K562 (cell line): ENCODE measurements at regions not wholly inside any gene's neighbourhood (a gene's known extent, or its start where the extent isn't known, plus 50 kb on each side); places are given as distances from the start of the nearest gene placed in this dataset.

Experiments used
- ATAC-seq: fragments of 200-7000 bp; cut with Tn5 transposase; 3 replicates; pipeline ENCODE4 v1.9.1; 2020; ENCODE audit warnings: moderate library complexity
- BruUV-seq: library from RNA; stranded (reverse); fragments of 400-500 nt; replicated peaks from 2 replicates; lab custom pipeline; 2021; lab: Mats Ljungman, UMichigan
- CTCF ChIA-PET: fragments of 300-600 bp; formaldehyde crosslinking; extraction: SDS; loops from one replicate; lab custom pipeline; 2021; ENCODE audit warnings: low intra/inter-chr PET ratio; lab: Yijun Ruan, JAX
- POLR2A ChIA-PET: fragments of 300-600, 350-650 bp; sonication (Branson Sonifier 250); formaldehyde crosslinking; extraction: SDS; loops from one replicate; lab custom pipeline; 2021; ENCODE audit warnings: antibody characterized with exemption, inconsistent platforms; lab: Yijun Ruan, JAX
- DNase-seq, 4 experiments: peaks; one replicate each; pipeline versions ENCODE4 v3.0.0 to v3.0.0-alpha.2; 2011 to 2018; ENCODE audit warnings: low spot score in 3 of 4, mixed read lengths in 3 of 4; ENCODE audit errors: extremely low read depth in 1 of 4
- FAIRE-seq: peaks from 2 replicates; lab custom pipeline; 2011; peaks lifted over from hg19 to GRCh38; lab: Jason Lieb, UNC
- H2AFZ ChIP-seq: 2 replicates; pipeline ENCODE4 v1.6.0; 2011; ENCODE audit warnings: low read depth, low read length, control low read depth, inconsistent platforms
- H3K27ac ChIP-seq: fragments of 200-600 bp; 3 replicates; pipeline ENCODE4 v1.8.0; 2011; ENCODE audit warnings: low read depth, mild to moderate bottlenecking, control low read depth, inconsistent platforms, low read length, moderate library complexity, mixed read lengths; ENCODE audit errors: extremely low read depth
- H3K27me3 ChIP-seq, 2 experiments: fragments of 300-600 bp in 1 of 2; 2 replicates in 1 of 2; 3 replicates in 1 of 2; pipeline versions ENCODE4 v1.6.0 to v1.8.0; 2011; ENCODE audit warnings: inconsistent platforms in 2 of 2, low read length in 2 of 2, mild to moderate bottlenecking in 1 of 2, mixed read lengths in 1 of 2, moderate library complexity in 1 of 2; ENCODE audit not compliant: control insufficient read depth in 2 of 2, insufficient read depth in 2 of 2
- H3K36me3 ChIP-seq: fragments of 300-600 bp; 3 replicates; pipeline ENCODE4 v1.8.0; 2011; ENCODE audit warnings: mild to moderate bottlenecking, low read length, inconsistent platforms; ENCODE audit not compliant: control insufficient read depth, insufficient read depth
- H3K4me1 ChIP-seq, 2 experiments: fragments of 200-600 bp in 1 of 2; replicated peaks in 1 of 2; 2 replicates in 1 of 2; 3 replicates in 1 of 2; pipeline versions ENCODE4 v1.5.1 to v1.8.0; 2011; ENCODE audit warnings: inconsistent platforms in 2 of 2, low read length in 2 of 2, mild to moderate bottlenecking in 1 of 2, mixed read lengths in 1 of 2, moderate library complexity in 1 of 2; ENCODE audit not compliant: control insufficient read depth in 2 of 2, insufficient read depth in 2 of 2
- H3K4me2 ChIP-seq: 2 replicates; pipeline ENCODE4 v1.6.1; 2011; ENCODE audit warnings: low read length, control low read depth, inconsistent platforms, mixed read lengths; ENCODE audit not compliant: insufficient read depth
- H3K4me3 ChIP-seq: fragments of 200-600 bp; sonication (generic), shearing (Covaris generic); 2 replicates; pipeline ENCODE4 v1.5.1; 2016; ENCODE audit warnings: control low read depth, inconsistent platforms
- H3K79me2 ChIP-seq: fragments of 200-600 bp; 3 replicates; pipeline ENCODE4 v1.8.0; 2011; ENCODE audit warnings: low read length, inconsistent platforms; ENCODE audit not compliant: control insufficient read depth, insufficient read depth
- H3K9ac ChIP-seq, 2 experiments: 2 replicates each; pipeline versions ENCODE4 v1.6.0 to v1.6.1; 2011; ENCODE audit warnings: low read depth in 2 of 2, low read length in 2 of 2, control low read depth in 1 of 2, inconsistent platforms in 1 of 2, mild to moderate bottlenecking in 1 of 2, mixed read lengths in 1 of 2; ENCODE audit not compliant: insufficient read depth in 1 of 2
- H3K9me1 ChIP-seq: one replicate; pipeline ENCODE4 v1.6.0; 2011; ENCODE audit warnings: inconsistent platforms, mild to moderate bottlenecking, low read length, moderate library complexity; ENCODE audit not compliant: control insufficient read depth, insufficient read depth
- H3K9me3 ChIP-seq: replicated peaks from 2 replicates; pipeline ENCODE4 v1.5.1; 2011; ENCODE audit warnings: low read depth, low read length, inconsistent platforms; ENCODE audit not compliant: control insufficient read depth, insufficient read depth
- H4K20me1 ChIP-seq: replicated peaks from 2 replicates; pipeline ENCODE4 v1.6.1; 2011; ENCODE audit warnings: low read length, inconsistent platforms, mixed read lengths; ENCODE audit not compliant: control insufficient read depth, insufficient read depth
- BMI1 ChIP-seq: fragments of 150-350 bp; IDR thresholded peaks from 2 replicates; pipeline ENCODE4 v1.6.1; 2014; ENCODE audit warnings: low read length
- CBFA2T3 ChIP-seq: fragments of 450-650 bp; IDR thresholded peaks from 2 replicates; pipeline ENCODE4 v1.6.1; 2017
- E2F3 ChIP-seq: fragments of 250-450 bp; sonication (Bioruptor Pico); IDR thresholded peaks from 2 replicates; pipeline ENCODE4 v1.4.0; 2020; ENCODE audit warnings: mild to moderate bottlenecking
- ESRRB ChIP-seq: fragments of 250-450 bp; sonication (Bioruptor Pico); IDR thresholded peaks from 2 replicates; pipeline ENCODE4 v1.5.0; 2020; ENCODE audit warnings: mild to moderate bottlenecking, moderate library complexity, borderline replicate concordance
- NCOR1 ChIP-seq: fragments of 450-650 bp; IDR thresholded peaks from 2 replicates; pipeline ENCODE4 v1.6.1; 2016; ENCODE audit warnings: mild to moderate bottlenecking, moderate library complexity
- NR2C1 ChIP-seq, 2 experiments: fragments of 450-650 bp; IDR thresholded peaks; 2 replicates each; pipeline ENCODE4 v1.6.1; 2017; ENCODE audit warnings: mild to moderate bottlenecking in 2 of 2, antibody characterized with exemption in 1 of 2, inconsistent platforms in 1 of 2, missing compliant biosample characterization in 1 of 2, missing genetic modification characterization in 1 of 2
- PPARD ChIP-seq: fragments of 250-450 bp; sonication (Bioruptor Pico); IDR thresholded peaks from 2 replicates; pipeline ENCODE4 v1.8.0; 2022; ENCODE audit warnings: inconsistent platforms, mild to moderate bottlenecking, moderate library complexity
- ZNF232 ChIP-seq: sonication (generic); formaldehyde crosslinking; IDR thresholded peaks from 2 replicates; pipeline ENCODE4 v1.8.0; 2022; ENCODE audit warnings: mild to moderate bottlenecking, missing genetic modification reagents
- ZNF274 ChIP-seq: IDR thresholded peaks from 2 replicates; pipeline ENCODE4 v1.6.1; 2011; ENCODE audit warnings: low read depth, mild to moderate bottlenecking, low read length, moderate library complexity, borderline replicate concordance
- ZNF436 ChIP-seq: fragments of 250-450, 450-650 bp; sonication (Bioruptor Pico); formaldehyde crosslinking; IDR thresholded peaks from 2 replicates; pipeline ENCODE4 v1.7.0; 2020; ENCODE audit warnings: mild to moderate bottlenecking
- WGBS: fragments of 100-300 bp; shearing (Covaris generic); methylation state at CpG from one replicate; pipeline ENCODE4 v1.1.6; 2016; ENCODE audit warnings: low coverage, mixed read lengths; ENCODE audit not compliant: insufficient coverage; ENCODE audit errors: missing lambda C conversion rate; 5-methylcytosine and 5-hydroxymethylcytosine counted together
- in situ Hi-C: fragments of 300-500 bp; cut with MboI; formaldehyde crosslinking; loops from 4 replicates; pipeline ENCODE4 v1.15.0; 2018; ENCODE audit warnings: inconsistent platforms, mixed read lengths
- intact Hi-C: fragments of 100-400 bp; cut with micrococcal nuclease; formaldehyde crosslinking; loops from 2 replicates; pipeline ENCODE4 v1.14.2; 2022
- TF ChIP-seq, protein P1 (sequence below): fragments of 250-450 bp; sonication (Bioruptor Pico); IDR thresholded peaks from 2 replicates; pipeline ENCODE4 v1.4.0; 2020

DNA sequence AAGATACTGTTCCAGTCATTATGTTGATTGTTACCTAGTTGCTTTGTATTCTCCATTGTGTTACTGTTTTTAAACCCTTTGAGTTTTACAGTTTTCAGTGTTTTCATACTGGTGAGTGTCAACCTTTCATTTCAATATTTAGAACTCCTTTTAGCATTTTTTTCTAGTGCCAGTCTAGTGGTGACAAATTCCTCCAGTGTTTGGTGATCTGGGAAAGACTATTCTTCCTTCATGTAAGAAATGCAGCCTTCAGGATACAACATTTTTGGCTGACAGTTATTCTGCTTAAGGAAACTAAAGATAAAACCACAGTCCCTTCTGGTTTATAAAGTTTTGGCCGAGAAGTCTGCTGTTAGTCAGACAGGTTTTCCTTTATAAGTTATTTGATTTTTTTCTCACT is 143.8 kb downstream of the ETAA1 start:
- H3K36me3 ChIP-seq = no peaks in the 10 kb centered on the region
- POLR2A ChIA-PET = no interaction called here
- no peaks in the 10 kb centered on the region for H3K27me3 ChIP-seq
- H4K20me1 ChIP-seq = no peaks in the 10 kb centered on the region
- no peak overlapping the region for H3K9ac ChIP-seq
- H2AFZ ChIP-seq = no peak overlapping the region
- CTCF ChIA-PET = no interaction called here
- no TSS peak for BruUV-seq
- intact Hi-C loops (no loop called here), in situ Hi-C loops (no loop called here)
- TF ChIP-seq ZNF232 (no peak), CBFA2T3 (no peak), E2F3 (no peak)
- TF ChIP-seq, protein P1, sequence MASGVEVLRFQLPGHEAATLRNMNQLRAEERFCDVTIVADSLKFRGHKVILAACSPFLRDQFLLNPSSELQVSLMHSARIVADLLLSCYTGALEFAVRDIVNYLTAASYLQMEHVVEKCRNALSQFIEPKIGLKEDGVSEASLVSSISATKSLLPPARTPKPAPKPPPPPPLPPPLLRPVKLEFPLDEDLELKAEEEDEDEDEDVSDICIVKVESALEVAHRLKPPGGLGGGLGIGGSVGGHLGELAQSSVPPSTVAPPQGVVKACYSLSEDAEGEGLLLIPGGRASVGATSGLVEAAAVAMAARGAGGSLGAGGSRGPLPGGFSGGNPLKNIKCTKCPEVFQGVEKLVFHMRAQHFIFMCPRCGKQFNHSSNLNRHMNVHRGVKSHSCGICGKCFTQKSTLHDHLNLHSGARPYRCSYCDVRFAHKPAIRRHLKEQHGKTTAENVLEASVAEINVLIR (CRISPR knock-in tag) = no peak
- DNase-seq (no peak), FAIRE-seq (no peak), ATAC-seq (no peak)
- H3K4me1 ChIP-seq = no peaks in the 10 kb centered on the region
- H3K9me1 ChIP-seq = no peaks in the 10 kb centered on the region
- no peak overlapping the region for H3K4me2 ChIP-seq
- no peaks in the 10 kb centered on the region for H3K9me3 ChIP-seq
- H3K4me3 ChIP-seq = no peak overlapping the region
- 0% methylated on average over 1 of the region's 1 CpG for WGBS
- H3K79me2 ChIP-seq = no peaks in the 10 kb centered on the region
- H3K27ac ChIP-seq = no peak overlapping the region

DNA sequence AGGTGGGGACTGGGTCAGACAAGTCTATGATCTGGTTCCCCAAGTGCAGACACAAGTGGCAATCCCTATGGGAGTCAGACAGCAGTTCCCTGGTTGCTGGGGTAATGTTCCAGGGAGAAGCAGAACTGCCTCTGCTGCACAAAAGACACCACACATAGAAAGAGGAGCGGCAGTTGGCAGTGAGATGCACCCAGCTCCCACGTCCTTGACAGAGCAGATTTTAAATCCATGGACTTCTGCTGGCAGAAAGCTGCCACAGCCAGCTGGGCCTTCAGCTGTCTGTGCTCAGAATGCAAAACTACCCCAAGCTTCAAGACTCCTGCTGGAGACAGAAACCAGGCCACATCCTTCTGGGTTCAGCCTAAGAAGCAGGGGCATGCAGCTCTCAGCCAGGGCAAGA is 147.2 kb downstream of the ETAA1 start:
- Histone ChIP-seq H3K27ac (no peak overlapping the region), H4K20me1 (no peaks in the 10 kb centered on the region), H3K4me2 (no peak overlapping the region), H3K79me2 (no peaks in the 10 kb centered on the region), H2AFZ (no peak overlapping the region), H3K9ac (no peak overlapping the region), H3K9me3 (no peaks in the 10 kb centered on the region), H3K9me1 (no peaks in the 10 kb centered on the region), H3K36me3 (no peaks in the 10 kb centered on the region), H3K4me1 (no peaks in the 10 kb centered on the region), H3K27me3 (no peaks in the 10 kb centered on the region), H3K4me3 (no peak overlapping the region)
- in situ Hi-C loops (no loop called here), intact Hi-C loops (no loop called here)
- ChIA-PET POLR2A (no interaction called here), CTCF (no interaction called here)
- no peak for DNase-seq
- no TSS peak for BruUV-seq
- no peak for FAIRE-seq
- no peak for ATAC-seq
- WGBS = 0% methylated on average over 2 of the region's 2 CpGs
- no peak for TF ChIP-seq PPARD (CRISPR knock-in tag)
- no peak for TF ChIP-seq ZNF436
- TF ChIP-seq ESRRB (CRISPR knock-in tag) = no peak
- no peak for TF ChIP-seq BMI1
- no peak for TF ChIP-seq NR2C1 (IDR thresholded peaks at IDR 0.05)
- TF ChIP-seq NR2C1 (tag; IDR thresholded peaks at IDR 0.05) = no peak
- TF ChIP-seq NCOR1 = no peak
- TF ChIP-seq ZNF274 = no peak
